ENCODE measurements at regions not wholly inside any gene's neighbourhood (a gene's known extent, or its start where the extent isn't known, plus 50 kb on each side); places are given as distances from the start of the nearest gene placed in this dataset.
"Not testable (repeated sequence)": the region's sequence is repeated elsewhere in the genome, so short reads cannot be mapped to it uniquely, and the experiment has no call there.

GRCh38 chr17:13096291-13096690 lies 78.5 kb upstream of the ELAC2 start:
- Histone ChIP-seq H3K4me1 (ENCODE audit: insufficient read depth, low read length) (no peaks in the 10 kb centered on the region; the same call in 1 of the 2 replicates), H2BK5ac (ENCODE audit: insufficient read length, low read length) (no peak overlapping the region), H3K23ac (ENCODE audit: insufficient read length, low read depth, low read length) (no peak overlapping the region), H4K20me1 (ENCODE audit: control insufficient read depth, insufficient read depth, insufficient read length) (no peaks in the 10 kb centered on the region), H4K91ac (ENCODE audit: insufficient read length, low read depth, low read length) (no peak overlapping the region), H3K23me2 (ENCODE audit: insufficient read length, low read depth, low read length, poor library complexity, severe bottlenecking) (no peaks in the 10 kb centered on the region), H3T11ph (ENCODE audit: low read length) (no peak overlapping the region), H2BK20ac (ENCODE audit: low read depth, low read length, poor library complexity, severe bottlenecking) (no peak overlapping the region), H3K27me3 (ENCODE audit: insufficient read depth, low read length) (0 out of 2 replicates have a peak, but pooled peaks cover 1% of the 10 kb centered on the region), H3K56ac (ENCODE audit: insufficient read length, low read depth, low read length) (no peak overlapping the region), H3K79me2 (ENCODE audit: insufficient read depth, low read length) (no peaks in the 10 kb centered on the region), H3K18ac (ENCODE audit: insufficient read length, low read depth, low read length) (no peak overlapping the region), H3K4me2 (ENCODE audit: insufficient read depth, insufficient read length, low read length) (no peak overlapping the region), H2AFZ (ENCODE audit: low read length) (no peak overlapping the region), H4K8ac (replicated peaks; ENCODE audit: insufficient read length, low read depth, low read length) (no peak overlapping the region), H2AK5ac (ENCODE audit: insufficient read length, low read length) (no peak overlapping the region), H3K79me1 (ENCODE audit: insufficient read depth, low read depth, low read length, poor library complexity, severe bottlenecking) (no peaks in the 10 kb centered on the region), H3K9me3 (ENCODE audit: control insufficient read depth, low read depth, low read length) (no peaks in the 10 kb centered on the region), H3K27ac (ENCODE audit: insufficient read length, low read depth, low read length) (no peak overlapping the region), H2BK15ac (ENCODE audit: low read depth, low read length) (no peak overlapping the region), H4K5ac (ENCODE audit: insufficient read length, low read depth, low read length) (no peak overlapping the region), H3K14ac (ENCODE audit: insufficient read depth, low read length) (no peak overlapping the region), H3K9ac (ENCODE audit: extremely low read depth, insufficient read length, low read length) (no peak overlapping the region), H2BK12ac (ENCODE audit: insufficient read length, low read depth, low read length) (no peak overlapping the region), H2BK120ac (ENCODE audit: low read depth, low read length, poor library complexity, severe bottlenecking) (no peak overlapping the region), H3K4ac (ENCODE audit: low read depth, low read length) (no peak overlapping the region)
- WGBS (ENCODE audit: extremely low coverage, insufficient read length, low lambda C conversion rate): no CpG with 5 or more reads among the region's 3 CpGs
- no peak overlapping the region for H3K4me3 Mint-ChIP-seq
- no peaks in the 10 kb centered on the region for H3K9me3 Mint-ChIP-seq
- no peaks in the 10 kb centered on the region for H3K36me3 Mint-ChIP-seq (ENCODE audit: insufficient read depth in 1 of 3, low read depth in 3 of 3)
- no peak for TF ChIP-seq CTCF (conservative IDR thresholded peaks at IDR 0.05)
- DNase-seq: no peak
- H3K4me1 Mint-ChIP-seq: peaks cover 9 to 12% of the 10 kb centered on the region in 2 experiments
- H3K27me3 Mint-ChIP-seq (ENCODE audit: low read depth): peaks cover 10% of the 10 kb centered on the region
- no peak overlapping the region for H3K27ac Mint-ChIP-seq

- H3K4me1 Mint-ChIP-seq; H3K27ac ChIP-seq (ENCODE audit: insufficient read length, low read depth, low read length); H4K8ac ChIP-seq (replicated peaks; ENCODE audit: insufficient read length, low read depth, low read length); H3K27me3 ChIP-seq (ENCODE audit: insufficient read depth, low read length); H3K4ac ChIP-seq (ENCODE audit: low read depth, low read length); H3K4me1 ChIP-seq (ENCODE audit: insufficient read depth, low read length); H3K14ac ChIP-seq (ENCODE audit: insufficient read depth, low read length); H2BK5ac ChIP-seq (ENCODE audit: insufficient read length, low read length); H3K56ac ChIP-seq (ENCODE audit: insufficient read length, low read depth, low read length); H3K4me2 ChIP-seq (ENCODE audit: insufficient read depth, insufficient read length, low read length); H3K79me2 ChIP-seq (ENCODE audit: insufficient read depth, low read length); H4K91ac ChIP-seq (ENCODE audit: insufficient read length, low read depth, low read length); H3K18ac ChIP-seq (ENCODE audit: insufficient read length, low read depth, low read length); H2BK12ac ChIP-seq (ENCODE audit: insufficient read length, low read depth, low read length); H3K23ac ChIP-seq (ENCODE audit: insufficient read length, low read depth, low read length); H2AFZ ChIP-seq (ENCODE audit: low read length); H2BK20ac ChIP-seq (ENCODE audit: low read depth, low read length, poor library complexity, severe bottlenecking); H3K27ac Mint-ChIP-seq; H3K4me3 Mint-ChIP-seq; H2BK120ac ChIP-seq (ENCODE audit: low read depth, low read length, poor library complexity, severe bottlenecking); DNase-seq; H3K9me3 Mint-ChIP-seq; H4K20me1 ChIP-seq (ENCODE audit: control insufficient read depth, insufficient read depth, insufficient read length); H3K79me1 ChIP-seq (ENCODE audit: insufficient read depth, low read depth, low read length, poor library complexity, severe bottlenecking); H4K5ac ChIP-seq (ENCODE audit: insufficient read length, low read depth, low read length); H3T11ph ChIP-seq (ENCODE audit: low read length); H3K27me3 Mint-ChIP-seq (ENCODE audit: low read depth); H2AK5ac ChIP-seq (ENCODE audit: insufficient read length, low read length); H2BK15ac ChIP-seq (ENCODE audit: low read depth, low read length); H3K36me3 Mint-ChIP-seq (ENCODE audit: insufficient read depth in 1 of 3, low read depth in 3 of 3); H3K9me3 ChIP-seq (ENCODE audit: control insufficient read depth, low read depth, low read length); H3K9ac ChIP-seq (ENCODE audit: extremely low read depth, insufficient read length, low read length); H3K23me2 ChIP-seq (ENCODE audit: insufficient read length, low read depth, low read length, poor library complexity, severe bottlenecking): not testable (repeated sequence)
- no CpG with 5 or more reads among the region's 5 CpGs for WGBS (ENCODE audit: extremely low coverage, insufficient read length, low lambda C conversion rate)
These were observed 74.2 kb upstream of the ELAC2 start for GRCh38 chr17:13092010-13092409.

All from H9 (cell line).